ENCODE measurements at regions not wholly inside any gene's neighbourhood (a gene's known extent, or its start where the extent isn't known, plus 50 kb on each side); places are given as distances from the start of the nearest gene placed in this dataset.
"Not testable (repeated sequence)": the region's sequence is repeated elsewhere in the genome, so short reads cannot be mapped to it uniquely, and the experiment has no call there.

GRCh38 chr12:128091951-128092382 lies 175.0 kb upstream of the TMEM132C start:
- TF ChIP-seq CTCF (IDR thresholded peaks at IDR 0.05; ENCODE audit: insufficient read depth, low read depth, low read length, missing control alignments) = no peak
- no peak for DNase-seq (ENCODE audit: low read depth)
- H3K4me3 ChIP-seq (ENCODE audit: low read length) = no peak overlapping the region

- TF ChIP-seq CTCF (IDR thresholded peaks at IDR 0.05; ENCODE audit: insufficient read depth, low read depth, low read length, missing control alignments) = no peak
- no peak for DNase-seq (ENCODE audit: low read depth)
- H3K4me3 ChIP-seq (ENCODE audit: low read length) = no peak overlapping the region
Measured at GRCh38 chr12:128098730-128099129, 168.2 kb upstream of the TMEM132C start.

- no peak overlapping the region for H3K4me3 ChIP-seq (ENCODE audit: low read length)
- no peak for DNase-seq (ENCODE audit: low read depth)
- TF ChIP-seq CTCF (IDR thresholded peaks at IDR 0.05; ENCODE audit: insufficient read depth, low read depth, low read length, missing control alignments) = no peak
Measured at GRCh38 chr12:128103152-128103551, 163.8 kb upstream of the TMEM132C start.

- DNase-seq (ENCODE audit: low read depth) = no peak
- H3K4me3 ChIP-seq (ENCODE audit: low read length) = no peak overlapping the region
- no peak for TF ChIP-seq CTCF (IDR thresholded peaks at IDR 0.05; ENCODE audit: insufficient read depth, low read depth, low read length, missing control alignments)
Measured at GRCh38 chr12:128109236-128109635, 157.7 kb upstream of the TMEM132C start.

- H3K4me3 ChIP-seq (ENCODE audit: low read length) = no peak overlapping the region
- TF ChIP-seq CTCF (IDR thresholded peaks at IDR 0.05; ENCODE audit: insufficient read depth, low read depth, low read length, missing control alignments) = no peak
Measured at GRCh38 chr12:128109636-128110035, 157.3 kb upstream of the TMEM132C start.

GRCh38 chr12:128111333-128111732 lies 155.6 kb upstream of the TMEM132C start:
- TF ChIP-seq CTCF (IDR thresholded peaks at IDR 0.05; ENCODE audit: insufficient read depth, low read depth, low read length, missing control alignments) = no peak
- no peak for DNase-seq (ENCODE audit: low read depth)
- no peak overlapping the region for H3K4me3 ChIP-seq (ENCODE audit: low read length)

More at GRCh38 chr12:128109636-128110035, 157.3 kb upstream of the TMEM132C start:
- no peak for DNase-seq (ENCODE audit: low read depth)

GRCh38 chr12:128111951-128112350 lies 155.0 kb upstream of the TMEM132C start:
- TF ChIP-seq CTCF (IDR thresholded peaks at IDR 0.05; ENCODE audit: insufficient read depth, low read depth, low read length, missing control alignments) = no peak
- H3K4me3 ChIP-seq (ENCODE audit: low read length) = no peak overlapping the region
- DNase-seq (ENCODE audit: low read depth) = no peak

GRCh38 chr12:128113250-128113649 lies 153.7 kb upstream of the TMEM132C start:
- H3K4me3 ChIP-seq (ENCODE audit: low read length); DNase-seq (ENCODE audit: low read depth): not testable (repeated sequence)

All from epithelial cell of esophagus (primary cell).